NCI-H128 (cell line): ENCODE measurements at regions not wholly inside any gene's neighbourhood (a gene's known extent, or its start where the extent isn't known, plus 50 kb on each side); places are given as distances from the start of the nearest gene placed in this dataset.

ENCODE experiments used
- DNase-seq: peaks from one replicate; lab custom pipeline; 2025; ENCODE audit not compliant: unreplicated experiment; lab: John Stamatoyannopoulos, UW

DNA sequence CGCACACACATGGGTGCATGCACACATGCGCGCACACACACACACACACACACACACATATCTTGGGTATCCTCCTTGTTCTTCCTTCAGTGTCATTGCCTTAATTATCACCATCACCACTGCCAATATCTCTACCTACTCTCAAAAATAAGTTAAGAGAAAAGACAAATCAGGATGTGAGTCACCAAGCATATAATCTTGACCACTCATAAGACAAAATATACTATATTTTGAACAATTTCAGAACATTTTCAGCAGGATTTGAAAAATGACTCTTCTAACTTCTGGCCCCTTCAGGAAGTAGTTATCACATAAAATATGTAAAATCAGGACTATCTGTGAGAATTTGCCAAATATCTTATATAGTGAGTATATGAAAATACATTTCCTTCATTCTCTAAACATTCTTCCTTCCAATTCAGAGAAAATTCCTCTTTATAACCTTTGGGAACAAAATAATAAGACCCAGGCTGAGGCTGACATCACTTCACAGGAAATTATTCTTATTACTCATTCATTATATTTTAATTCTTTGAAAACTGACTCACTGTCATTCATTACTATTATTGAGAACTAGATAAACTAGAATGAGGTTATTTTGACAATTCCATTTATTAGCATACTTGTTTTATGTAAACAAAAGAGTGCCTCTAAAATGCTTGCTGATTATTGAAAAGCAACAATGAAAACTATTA, 772.0 kb upstream of the ACO1 start:
- no peak for DNase-seq

DNA sequence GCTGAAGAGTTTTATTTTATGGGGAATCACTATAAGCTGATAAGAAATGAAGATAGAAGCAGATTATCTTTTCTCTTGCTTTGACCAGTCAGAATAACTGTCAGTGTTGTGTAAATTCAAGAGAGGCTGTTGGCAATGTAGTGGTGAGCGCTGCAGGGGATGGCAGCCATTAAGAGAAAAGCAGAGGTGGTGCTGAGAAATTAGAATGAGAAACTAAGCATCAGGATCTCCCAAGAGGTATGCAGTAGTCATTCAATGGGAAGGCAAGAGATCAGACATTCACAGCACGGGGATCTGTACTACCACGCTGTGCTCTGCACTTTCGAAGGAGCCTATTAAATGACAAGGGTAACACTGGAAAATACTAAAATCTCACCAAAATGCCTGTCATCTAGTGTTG, 768.5 kb upstream of the ACO1 start:
- DNase-seq: no peak

DNA sequence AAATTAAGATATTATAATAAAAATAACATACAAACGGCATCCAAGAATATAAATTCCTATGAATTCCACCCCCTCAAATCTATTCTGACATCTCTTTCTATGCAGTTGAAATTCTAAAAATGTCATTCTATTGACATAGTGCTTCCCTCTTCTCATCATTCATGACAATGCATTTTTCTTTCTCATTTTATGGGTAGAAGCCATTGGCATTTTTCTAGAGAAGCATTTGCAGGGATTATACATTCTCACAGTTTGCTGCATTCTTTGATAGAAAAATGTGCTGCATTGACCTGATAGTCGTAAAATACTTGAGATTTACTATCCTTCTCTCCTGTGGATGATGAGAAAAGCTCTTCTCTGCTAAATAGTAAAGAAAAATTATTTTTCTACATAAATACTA, 760.9 kb upstream of the ACO1 start:
- no peak for DNase-seq

DNA sequence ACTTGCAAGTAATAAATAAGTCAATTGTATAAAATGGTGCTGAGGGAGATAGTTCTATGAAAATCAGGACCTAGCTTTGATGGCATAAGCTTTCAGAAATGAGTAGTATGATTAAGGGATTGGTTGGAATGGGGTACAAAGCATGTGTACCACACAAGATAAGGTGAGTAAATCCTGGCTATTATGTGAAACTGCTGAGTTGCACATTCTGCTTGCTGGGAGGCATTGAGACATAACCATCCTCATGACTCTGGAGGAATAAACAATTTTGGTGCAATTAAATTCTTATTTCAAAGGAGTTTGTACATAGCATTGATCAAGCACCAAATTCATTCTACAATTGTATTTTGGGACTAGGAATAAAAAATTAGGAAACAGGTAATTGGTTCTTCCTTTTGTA, 755.2 kb upstream of the ACO1 start:
- DNase-seq: no peak

DNA sequence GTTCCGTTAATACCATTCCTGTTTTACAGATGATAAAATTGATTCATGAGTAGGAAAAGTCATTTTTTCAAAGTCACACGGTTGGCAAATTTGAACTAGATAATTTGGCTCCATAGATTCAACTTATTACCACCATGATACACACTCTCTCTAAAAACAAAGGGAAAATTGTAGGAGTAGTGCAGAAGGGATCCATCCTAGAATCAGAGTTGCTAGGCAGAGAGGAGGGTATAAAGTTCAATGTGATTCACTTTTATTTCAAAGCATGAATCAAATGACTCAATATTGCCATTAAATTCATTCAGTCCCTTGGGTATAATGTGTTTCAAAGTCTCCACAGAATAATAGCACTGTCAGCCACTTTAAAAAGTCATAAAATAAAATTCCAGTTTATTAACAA, 747.2 kb upstream of the ACO1 start:
- DNase-seq: no peak

DNA sequence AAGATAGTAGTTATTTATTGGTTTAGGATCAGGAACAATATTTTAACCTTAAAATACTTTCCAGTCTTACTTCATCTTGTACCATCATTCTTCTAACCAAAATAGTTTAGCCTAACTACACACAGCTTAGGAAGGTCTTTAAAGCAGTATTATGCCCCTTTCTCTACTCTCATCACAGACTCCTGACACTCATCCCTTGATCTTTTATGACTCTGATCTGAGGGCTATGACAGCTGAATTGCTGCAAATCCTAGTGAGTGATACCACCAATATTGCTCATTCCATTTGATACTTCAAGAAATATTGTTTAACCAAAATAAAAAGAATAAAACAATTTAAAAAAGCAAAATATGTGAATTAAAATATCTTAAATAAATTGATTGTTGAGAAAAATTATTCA, 746.6 kb upstream of the ACO1 start:
- DNase-seq: no peak

DNA sequence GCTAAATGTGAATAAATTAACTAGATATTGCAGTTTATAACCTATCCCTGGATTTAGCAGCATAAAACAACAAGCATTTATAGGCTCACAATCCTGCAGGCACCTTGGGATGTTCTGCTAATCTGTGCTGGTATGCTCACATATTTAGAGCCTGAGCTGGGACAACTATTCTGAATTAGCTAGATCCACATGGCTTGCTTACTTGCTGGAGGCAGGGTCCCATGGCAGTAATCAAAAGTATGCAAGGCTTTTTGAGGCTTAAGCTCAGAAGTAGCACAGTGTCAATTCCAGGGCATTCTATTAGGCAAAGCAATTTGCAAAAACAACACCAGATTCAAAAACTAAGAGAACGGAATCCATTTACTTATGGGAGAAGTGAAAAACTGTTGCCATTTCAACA, 745.0 kb upstream of the ACO1 start:
- no peak for DNase-seq

DNA sequence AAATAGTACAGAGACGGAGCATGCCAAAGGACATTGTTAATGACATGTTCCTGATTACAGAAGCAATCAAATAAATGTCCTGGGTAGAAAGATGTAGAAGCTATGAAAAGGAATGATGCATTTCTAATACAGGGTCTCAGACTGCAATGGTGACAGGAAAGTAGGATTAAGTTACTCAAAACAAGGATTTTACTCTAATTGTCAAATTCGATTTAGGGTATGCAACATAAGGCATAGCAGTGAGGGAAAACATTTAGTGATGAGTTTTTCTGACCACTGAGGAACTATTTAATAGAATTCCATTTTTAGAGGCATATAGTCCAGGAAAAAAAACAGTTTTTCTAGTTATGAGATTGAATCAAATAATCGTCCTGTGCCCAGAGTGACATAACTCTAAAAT, 715.1 kb upstream of the ACO1 start:
- DNase-seq: no peak

DNA sequence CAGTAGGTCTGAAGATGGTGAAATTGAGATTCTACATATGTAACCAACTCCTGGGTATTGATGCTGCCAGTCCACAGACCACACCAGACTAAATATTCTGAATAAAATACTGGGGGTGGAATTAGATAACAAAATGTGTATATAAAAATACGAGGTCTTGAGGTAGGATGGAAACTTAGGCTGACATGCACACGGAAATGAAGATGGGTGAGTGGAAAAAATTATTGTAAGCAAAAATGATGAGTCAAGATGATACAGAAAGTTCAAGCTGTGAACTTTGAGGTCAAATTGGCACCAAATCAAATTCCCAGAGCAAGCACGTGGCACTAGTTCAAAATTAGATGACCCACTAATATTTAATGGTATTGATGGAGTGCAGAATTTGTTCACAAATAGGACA, 713.4 kb upstream of the ACO1 start:
- no peak for DNase-seq

DNA sequence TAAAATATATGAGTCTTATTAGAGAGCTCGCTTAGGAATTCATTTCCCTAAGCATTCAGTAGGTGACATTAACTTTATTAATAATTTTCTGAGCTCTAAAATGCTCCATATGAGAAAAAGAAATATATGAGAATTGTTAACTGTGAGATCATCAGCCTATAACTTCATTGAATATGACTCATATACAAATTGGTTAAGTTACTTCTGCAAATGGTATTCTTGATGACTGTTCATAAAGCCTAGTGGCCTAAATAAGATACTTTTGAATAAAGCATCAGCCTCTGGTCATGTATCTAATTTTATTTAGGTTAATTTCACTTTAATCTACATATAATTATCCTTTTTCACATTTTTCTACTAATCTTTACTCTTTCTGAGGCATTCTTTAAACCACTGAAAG, 710.2 kb upstream of the ACO1 start:
- DNase-seq: no peak

DNA sequence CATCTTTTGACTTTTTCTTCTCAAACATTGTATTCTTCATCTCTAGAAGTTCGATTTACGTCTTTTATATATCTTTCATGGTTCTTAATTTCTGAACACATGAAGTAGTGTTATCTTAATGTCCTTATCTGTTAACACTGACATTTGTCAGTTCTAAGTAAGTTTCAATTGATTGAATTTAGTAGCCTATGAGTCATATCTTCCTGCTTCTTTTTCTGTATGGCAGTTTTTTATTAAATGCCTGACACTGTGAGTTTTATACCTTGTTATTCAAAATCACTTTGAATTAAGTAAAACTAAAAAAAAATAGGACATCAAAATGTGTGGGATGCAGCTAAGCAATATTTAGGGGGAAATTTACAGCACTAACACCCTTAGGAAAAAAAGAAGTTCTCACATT, 707.0 kb upstream of the ACO1 start:
- DNase-seq: no peak

DNA sequence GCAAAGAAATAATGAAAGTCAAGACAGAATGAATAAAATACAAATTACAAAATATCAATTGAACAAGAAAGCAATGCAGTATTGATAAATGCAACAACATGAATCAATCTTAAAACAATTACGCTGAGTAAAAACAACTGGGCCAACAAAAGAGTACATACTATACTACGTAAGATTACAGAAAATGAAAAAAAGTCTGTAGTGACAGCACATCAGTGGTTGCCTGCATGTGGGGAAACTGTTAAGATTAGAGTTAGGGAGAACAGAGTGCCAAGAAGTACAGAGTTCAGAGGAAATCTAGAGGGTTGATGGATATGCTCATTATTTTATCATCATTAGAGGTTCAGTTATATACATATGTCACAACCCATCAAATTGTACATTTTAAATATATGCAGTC, 706.6 kb upstream of the ACO1 start:
- DNase-seq: no peak

DNA sequence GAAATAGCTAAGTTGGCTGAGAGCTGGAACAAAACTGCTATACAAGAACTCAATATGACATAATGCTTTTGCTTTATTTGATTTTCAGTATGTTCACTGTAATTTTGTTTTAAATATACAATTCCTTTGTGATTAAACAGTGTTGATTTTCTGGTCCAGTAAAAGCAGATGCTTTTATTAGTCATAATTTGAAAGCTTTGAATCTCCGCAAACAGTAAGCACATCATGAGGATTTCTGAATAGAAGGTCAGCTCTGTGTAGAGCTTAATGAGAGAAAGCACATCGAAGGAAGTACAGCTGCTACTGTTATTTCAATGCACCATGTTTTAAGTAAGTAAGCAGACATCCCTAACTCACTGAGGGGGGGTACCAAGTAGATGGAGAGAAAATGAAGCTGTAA, 701.3 kb upstream of the ACO1 start:
- no peak for DNase-seq

DNA sequence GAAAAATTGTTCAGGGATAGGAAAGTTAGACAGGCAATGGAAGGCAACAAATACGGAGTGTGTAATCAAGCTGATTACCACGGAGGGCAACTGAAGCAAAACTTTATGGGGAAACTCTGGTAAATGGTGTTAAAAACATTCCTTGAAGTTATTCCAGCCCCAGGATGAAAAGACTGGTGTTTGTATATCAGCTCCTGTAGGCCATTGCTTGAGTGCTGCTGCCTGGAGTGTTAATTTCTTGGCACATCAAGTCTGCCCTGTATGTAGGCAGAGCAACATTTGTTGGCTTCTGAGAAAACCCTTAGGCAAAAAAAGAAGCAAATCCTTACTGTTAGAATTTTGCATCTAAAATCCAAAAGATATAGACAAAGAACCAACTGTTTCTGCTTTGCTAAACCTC, 686.5 kb upstream of the ACO1 start:
- no peak for DNase-seq

DNA sequence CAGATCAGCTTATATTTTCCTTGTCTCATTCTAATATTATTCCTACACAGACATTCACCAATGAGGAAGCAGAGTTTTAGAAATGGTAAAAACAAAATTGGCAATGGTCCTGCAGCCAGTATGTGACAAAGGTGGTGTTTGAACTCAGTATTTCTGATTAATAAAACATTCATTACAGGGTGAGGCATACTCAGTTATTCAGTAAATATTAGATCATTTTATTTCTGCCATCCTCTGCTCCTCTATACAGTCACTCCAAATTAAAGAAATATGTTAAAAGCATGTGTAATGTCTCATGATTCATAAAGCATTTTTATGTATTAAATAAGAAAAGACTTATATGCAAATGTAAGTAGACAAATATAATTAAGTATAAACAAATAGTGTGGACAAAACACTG, 684.6 kb upstream of the ACO1 start:
- DNase-seq: no peak

DNA sequence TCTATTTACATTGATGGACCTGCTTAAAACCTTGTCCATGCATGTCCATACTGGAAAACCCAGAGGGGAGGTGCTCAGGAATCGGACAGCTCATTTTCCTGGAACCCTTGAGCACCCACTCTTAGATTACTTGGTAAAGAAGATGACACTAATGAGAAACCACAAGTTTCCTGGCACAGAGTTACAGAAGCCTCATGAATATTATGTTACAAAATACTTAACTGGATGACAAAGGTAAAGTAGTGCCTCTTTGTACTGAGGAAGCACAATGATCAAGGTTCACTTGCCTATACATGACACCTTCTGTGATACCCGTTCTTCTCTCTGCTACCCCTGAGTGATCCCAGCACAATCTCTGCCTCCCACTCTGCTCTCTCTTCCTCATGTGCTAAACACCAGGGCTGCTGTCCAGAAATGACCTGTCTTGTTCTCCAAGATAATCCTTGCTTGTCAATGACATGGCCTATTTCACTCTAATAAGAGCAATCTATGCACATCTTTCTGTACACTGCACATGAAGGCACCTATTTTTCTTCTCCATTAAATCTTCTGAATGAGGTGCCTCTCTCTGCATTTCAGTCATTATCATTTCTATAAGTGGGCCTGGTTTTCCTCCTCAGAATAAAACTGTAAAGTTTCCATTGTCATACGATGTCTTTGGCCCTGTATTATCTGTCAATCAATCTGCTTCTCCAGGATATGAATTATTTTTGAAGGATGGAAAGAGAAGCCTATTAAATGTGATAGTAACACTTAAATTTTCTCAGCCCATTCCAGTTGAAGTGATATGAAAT, 684.0 kb upstream of the ACO1 start:
- DNase-seq: no peak

DNA sequence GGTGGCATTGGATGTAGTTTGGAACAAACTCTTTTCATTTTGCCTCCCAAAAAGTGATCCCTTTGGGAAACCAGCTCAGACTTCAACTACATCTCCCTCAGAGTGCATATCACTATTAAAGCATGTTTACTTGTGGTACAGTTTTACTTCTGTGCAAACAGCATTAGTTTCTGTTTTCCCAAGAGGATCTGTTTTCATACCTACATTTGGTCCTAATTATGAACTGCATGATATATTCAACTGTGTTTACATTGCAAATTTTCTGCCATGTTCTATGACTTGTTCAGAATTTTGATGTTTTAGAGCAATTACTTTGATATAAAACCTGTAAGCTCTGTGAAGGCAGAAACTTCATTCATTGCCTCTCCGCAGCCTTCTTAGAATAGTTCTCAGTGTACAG, 681.5 kb upstream of the ACO1 start:
- no peak for DNase-seq

DNA sequence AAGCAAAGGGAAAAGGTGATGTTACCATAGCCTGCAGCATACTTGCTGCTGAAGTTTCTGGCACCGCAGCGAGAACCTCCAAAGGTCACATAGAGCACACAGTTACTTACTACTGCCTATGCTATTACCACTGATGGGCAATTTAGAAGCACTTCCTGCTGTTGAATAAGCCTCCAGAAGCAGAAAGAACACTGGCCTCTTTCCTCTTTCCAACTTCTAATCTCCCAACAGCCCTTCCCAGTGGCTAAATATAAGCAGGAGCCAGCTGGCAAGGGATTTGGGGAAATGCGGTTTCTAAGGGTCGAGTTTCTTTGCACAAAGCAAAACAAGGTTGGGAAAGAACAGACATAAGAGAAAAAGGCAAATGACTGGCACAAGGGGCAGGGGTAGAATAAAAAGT, 669.2 kb upstream of the ACO1 start:
- no peak for DNase-seq

DNA sequence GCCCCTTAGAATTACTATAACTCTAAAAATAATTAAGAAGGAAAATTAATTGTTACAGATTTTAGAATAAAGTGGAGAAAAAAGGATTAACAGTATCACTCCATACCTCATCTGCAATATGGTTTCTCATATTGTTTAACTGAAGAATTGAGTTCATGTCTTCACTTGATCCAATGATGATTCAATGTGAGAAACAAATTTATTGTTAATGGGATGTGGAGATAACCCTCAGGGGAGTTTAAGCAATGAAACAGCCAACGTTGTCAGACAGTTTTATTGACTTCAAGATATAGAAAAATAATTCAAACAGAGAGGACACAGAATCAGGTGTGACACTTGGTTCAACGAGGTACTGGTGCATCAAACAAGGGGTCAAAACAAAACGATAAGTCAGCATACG, 665.2 kb upstream of the ACO1 start:
- DNase-seq: no peak

DNA sequence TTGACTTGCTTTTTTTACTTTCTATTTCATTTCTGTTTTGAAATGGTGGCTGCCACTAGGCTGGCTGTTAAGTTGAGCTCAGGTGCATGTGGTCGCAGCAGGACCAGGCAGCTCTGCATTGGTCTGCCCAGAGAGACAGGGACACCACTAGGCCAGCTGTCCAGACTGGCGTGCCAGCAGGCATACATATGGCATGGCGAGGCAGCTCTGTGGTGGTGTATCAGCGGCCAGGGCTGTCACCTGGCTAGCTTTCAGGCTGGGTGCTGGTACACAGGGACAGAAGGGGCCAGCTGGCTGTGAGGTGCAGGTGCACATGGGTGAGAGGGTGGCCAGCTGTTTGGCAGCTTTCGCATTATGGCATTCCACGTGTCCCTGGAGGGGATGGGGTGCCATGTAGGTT, 654.0 kb upstream of the ACO1 start:
- DNase-seq: no peak

DNA sequence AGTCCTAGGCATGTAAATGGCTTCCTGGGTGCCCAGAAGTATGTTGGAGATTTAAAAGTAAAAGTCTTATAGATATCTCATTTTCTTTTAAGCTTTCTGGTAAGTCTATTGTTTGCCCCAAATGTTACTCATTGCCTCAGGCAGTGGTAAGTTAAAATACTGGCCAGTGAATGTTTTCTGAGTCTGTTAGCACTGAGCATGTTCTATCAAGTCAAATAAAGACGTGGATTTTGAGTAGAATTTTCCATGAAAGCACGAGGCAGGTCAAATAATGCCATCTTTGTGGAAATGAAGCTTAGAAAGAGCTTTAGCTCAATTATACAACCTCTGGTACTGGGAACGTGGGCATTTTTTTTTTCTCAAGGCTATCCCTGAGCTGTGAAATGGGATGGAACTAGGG, 651.3 kb upstream of the ACO1 start:
- DNase-seq: no peak

DNA sequence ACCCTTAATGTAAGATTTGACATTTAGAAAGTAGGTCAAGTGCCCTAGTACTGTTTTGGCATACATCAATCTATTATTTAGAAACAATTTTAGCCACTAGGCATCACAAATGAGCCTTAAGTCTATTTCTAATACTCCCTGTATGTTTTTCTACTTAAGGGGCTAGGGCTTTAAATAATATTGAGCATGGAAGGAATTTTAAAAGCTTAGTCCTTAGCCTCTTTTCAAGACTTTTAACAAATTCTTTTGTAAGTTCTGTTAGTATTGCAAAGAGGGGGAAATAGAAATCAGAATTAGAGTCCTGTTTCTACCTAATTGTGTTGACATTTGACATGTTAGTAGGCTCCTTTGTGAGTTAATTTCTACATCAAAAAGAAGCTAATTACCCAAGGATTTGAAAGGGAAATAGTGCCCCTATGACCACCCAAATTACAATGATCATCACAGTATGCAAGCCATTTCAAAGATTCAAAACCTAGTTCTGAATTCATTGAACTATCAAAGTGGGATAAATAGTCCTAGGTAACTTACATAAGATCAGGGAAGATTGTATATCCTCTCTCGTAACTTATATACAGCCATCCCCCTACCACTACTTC, 647.8 kb upstream of the ACO1 start:
- no peak for DNase-seq

DNA sequence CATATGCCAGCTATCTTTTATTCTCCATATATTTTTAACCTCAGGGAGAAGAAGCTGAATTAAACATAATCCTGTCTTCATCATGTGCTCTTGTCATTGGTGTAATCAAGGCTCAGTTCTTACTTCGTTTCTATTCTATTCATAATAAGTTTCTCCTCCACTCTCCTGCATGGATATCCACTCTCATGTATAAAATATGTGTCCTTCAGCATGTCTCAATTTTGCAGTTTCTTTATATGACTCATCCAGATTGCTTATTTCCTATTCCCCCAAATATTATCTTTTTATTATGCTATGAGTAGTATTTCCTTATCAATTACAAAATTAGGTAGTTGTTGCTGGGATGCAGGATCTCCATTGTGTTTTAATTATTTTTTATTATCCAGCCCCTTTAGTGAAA, 643.7 kb upstream of the ACO1 start:
- no peak for DNase-seq
